H1 (cell line): ENCODE measurements at regions not wholly inside any gene's neighbourhood (a gene's known extent, or its start where the extent isn't known, plus 50 kb on each side); places are given as distances from the start of the nearest gene placed in this dataset.

ENCODE experiments used
- CTCF ChIA-PET: fragments of 300-600 bp; sonication (Branson Sonifier 250); formaldehyde crosslinking; loops from one replicate; lab custom pipeline; 2021; ENCODE audit not compliant: partially characterized antibody; lab: Charles Lee
- POLR2A ChIA-PET: fragments of 300-600 bp; sonication (Branson Sonifier 250); formaldehyde crosslinking; loops from one replicate; lab custom pipeline; 2021; ENCODE audit warnings: inconsistent platforms; ENCODE audit not compliant: partially characterized antibody; lab: Charles Lee
- DNase-seq, 2 experiments: peaks; one replicate each; pipeline versions ENCODE4 v3.0.0 to v3.0.0-alpha.2; 2010 to 2022; ENCODE audit warnings: low spot score in 2 of 2, low read depth in 1 of 2, mixed read lengths in 1 of 2
- FAIRE-seq: peaks from 2 replicates; lab custom pipeline; 2011; peaks lifted over from hg19 to GRCh38; lab: Jason Lieb, UNC
- H2AFZ ChIP-seq: 2 replicates; pipeline ENCODE4 v1.8.1; 2012; ENCODE audit warnings: low read length, inconsistent platforms
- H2AK5ac ChIP-seq: 2 replicates; pipeline ENCODE4 v1.6.1; 2013; ENCODE audit warnings: low read depth, low read length
- H2BK120ac ChIP-seq: replicated peaks from 2 replicates; pipeline ENCODE3; 2013; ENCODE audit warnings: low read depth, low read length, inconsistent platforms
- H2BK12ac ChIP-seq: 2 replicates; pipeline ENCODE4 v1.6.1; 2013; ENCODE audit warnings: low read depth, low read length
- H2BK15ac ChIP-seq: 2 replicates; pipeline ENCODE4 v1.6.1; 2013; ENCODE audit warnings: low read length
- H2BK20ac ChIP-seq: 2 replicates; pipeline ENCODE4 v1.6.1; 2013; ENCODE audit warnings: low read length
- H2BK5ac ChIP-seq: 2 replicates; pipeline ENCODE4 v1.6.1; 2013; ENCODE audit warnings: low read depth, low read length
- H3K14ac ChIP-seq: 2 replicates; pipeline ENCODE4 v1.6.1; 2013; ENCODE audit warnings: inconsistent platforms; ENCODE audit not compliant: insufficient read length
- H3K18ac ChIP-seq: 2 replicates; pipeline ENCODE4 v1.6.1; 2013; ENCODE audit warnings: low read length; ENCODE audit errors: extremely low read depth
- H3K23ac ChIP-seq: 2 replicates; pipeline ENCODE4 v1.6.1; 2013; ENCODE audit warnings: inconsistent platforms; ENCODE audit not compliant: insufficient read length
- H3K23me2 ChIP-seq: 2 replicates; pipeline ENCODE4 v1.6.1; 2013; ENCODE audit warnings: low read depth, low read length
- H3K27ac ChIP-seq: 2 replicates; pipeline ENCODE4 v1.6.1; 2011; ENCODE audit warnings: low read depth, low read length, inconsistent platforms
- H3K27me3 ChIP-seq, 4 experiments: replicated peaks in 1 of 4; 1 replicate in 1 of 4; 2 replicates in 3 of 4; pipeline versions ENCODE4 v1.6.1 to v1.8.1; 2011 to 2013; ENCODE audit warnings: low read length in 3 of 4, mild to moderate bottlenecking in 3 of 4, inconsistent platforms in 2 of 4, mixed read lengths in 2 of 4, moderate library complexity in 1 of 4; ENCODE audit not compliant: control insufficient read depth in 3 of 4, insufficient read depth in 3 of 4; ENCODE audit errors: extremely low read depth in 1 of 4
- H3K36me3 ChIP-seq, 4 experiments: 2 replicates each; pipeline versions ENCODE4 v1.6.1 to v1.8.1; 2011 to 2013; ENCODE audit warnings: mild to moderate bottlenecking in 4 of 4, low read length in 3 of 4, moderate library complexity in 2 of 4, control low read depth in 1 of 4, inconsistent platforms in 1 of 4; ENCODE audit not compliant: insufficient read depth in 4 of 4, control insufficient read depth in 2 of 4
- H3K4ac ChIP-seq: replicated peaks from 2 replicates; pipeline ENCODE3; 2013; ENCODE audit warnings: low read length, low read depth, mixed read lengths, inconsistent platforms; ENCODE audit not compliant: insufficient read length
- H3K4me1 ChIP-seq, 4 experiments: replicated peaks in 1 of 4; 1 replicate in 1 of 4; 2 replicates in 3 of 4; pipeline versions ENCODE4 v1.6.1 to v1.8.1; 2011 to 2013; ENCODE audit warnings: low read length in 3 of 4, inconsistent platforms in 2 of 4, mixed read lengths in 1 of 4; ENCODE audit not compliant: insufficient read depth in 4 of 4, control insufficient read depth in 3 of 4
- H3K4me2 ChIP-seq, 2 experiments: 2 replicates each; pipeline versions ENCODE4 v1.6.1 to v1.8.1; 2011 to 2013; ENCODE audit warnings: low read depth in 2 of 2, low read length in 2 of 2, control low read depth in 1 of 2, inconsistent platforms in 1 of 2, mild to moderate bottlenecking in 1 of 2; ENCODE audit not compliant: insufficient read depth in 1 of 2
- H3K4me3 ChIP-seq, 4 experiments: fragments of 200-600, 300-600 bp in 1 of 4; sonication (generic), shearing (Covaris generic), sonication (Bioruptor Twin) in 1 of 4; 2 replicates each; pipeline versions ENCODE4 v1.5.1 to v1.8.1; 2011 to 2016; ENCODE audit warnings: low read length in 4 of 4, low read depth in 3 of 4, control low read depth in 2 of 4, inconsistent platforms in 2 of 4, mild to moderate bottlenecking in 2 of 4, mixed read lengths in 1 of 4, moderate library complexity in 1 of 4; ENCODE audit not compliant: insufficient read depth in 2 of 4; ENCODE audit errors: extremely low read depth in 1 of 4
- H3K56ac ChIP-seq: replicated peaks from 2 replicates; pipeline ENCODE3; 2013; ENCODE audit warnings: low read depth, mild to moderate bottlenecking, mixed read lengths, low read length, inconsistent platforms; ENCODE audit not compliant: insufficient read length
- H3K79me1 ChIP-seq: 2 replicates; pipeline ENCODE4 v1.6.1; 2013; ENCODE audit warnings: low read depth, low read length, control low read depth
- H3K79me2 ChIP-seq, 2 experiments: 2 replicates each; pipeline versions ENCODE4 v1.6.1 to v1.8.1; 2012 to 2013; ENCODE audit warnings: low read length in 2 of 2, mild to moderate bottlenecking in 2 of 2, inconsistent platforms in 1 of 2; ENCODE audit not compliant: insufficient read depth in 2 of 2, control insufficient read depth in 1 of 2
- H3K9ac ChIP-seq, 4 experiments: replicated peaks in 1 of 4; 1 replicate in 1 of 4; 2 replicates in 3 of 4; pipeline versions ENCODE4 v1.6.1 to v1.8.1; 2011 to 2013; ENCODE audit warnings: low read depth in 3 of 4, low read length in 3 of 4, control low read depth in 2 of 4, mild to moderate bottlenecking in 2 of 4, moderate library complexity in 2 of 4, inconsistent platforms in 1 of 4; ENCODE audit errors: extremely low read depth in 1 of 4
- H3K9me3 ChIP-seq, 2 experiments: 2 replicates each; pipeline versions ENCODE4 v1.6.1 to v1.8.1; 2012 to 2013; ENCODE audit warnings: mild to moderate bottlenecking in 2 of 2, moderate library complexity in 2 of 2, control low read depth in 1 of 2, inconsistent platforms in 1 of 2, low read depth in 1 of 2, low read length in 1 of 2, mixed read lengths in 1 of 2; ENCODE audit not compliant: insufficient read depth in 2 of 2
- H4K20me1 ChIP-seq, 2 experiments: replicated peaks in 1 of 2; 2 replicates each; pipeline versions ENCODE3 to v1.8.1; 2011 to 2013; ENCODE audit warnings: inconsistent platforms in 2 of 2, low read length in 2 of 2, mild to moderate bottlenecking in 1 of 2; ENCODE audit not compliant: insufficient read depth in 2 of 2, control insufficient read depth in 1 of 2
- H4K5ac ChIP-seq: 2 replicates; pipeline ENCODE4 v1.6.1; 2013; ENCODE audit warnings: low read length, low read depth, mixed read lengths, inconsistent platforms; ENCODE audit not compliant: insufficient read length
- H4K8ac ChIP-seq: 2 replicates; pipeline ENCODE4 v1.8.0; 2013; ENCODE audit warnings: mild to moderate bottlenecking, moderate library complexity, low read length, inconsistent platforms; ENCODE audit not compliant: insufficient read depth; ENCODE audit errors: extremely low read depth
- H4K91ac ChIP-seq: replicated peaks from 2 replicates; pipeline ENCODE3; 2013; ENCODE audit warnings: low read length, mixed read lengths, inconsistent platforms; ENCODE audit not compliant: insufficient read length
- BRCA1 ChIP-seq: IDR thresholded peaks from 2 replicates; pipeline ENCODE4 v1.6.1; 2012; ENCODE audit warnings: low read depth, low read length, improper control_type of control experiment
- GABPA ChIP-seq: IDR thresholded peaks from 2 replicates; pipeline ENCODE4 v1.6.1; 2011; ENCODE audit warnings: mild to moderate bottlenecking, low read length, moderate library complexity, borderline replicate concordance; ENCODE audit not compliant: insufficient read depth
- HDAC6 ChIP-seq: IDR thresholded peaks from one replicate; pipeline ENCODE4 v1.7.1; 2012; ENCODE audit warnings: low read depth, mild to moderate bottlenecking, inconsistent platforms, low read length, moderate library complexity
- KDM5A ChIP-seq: fragments of 200-600 bp; IDR thresholded peaks from 2 replicates; pipeline ENCODE4 v1.7.1; 2012; ENCODE audit warnings: mild to moderate bottlenecking, low read length, inconsistent platforms, mixed read lengths
- SIN3A ChIP-seq, 2 experiments: IDR thresholded peaks in 1 of 2; conservative IDR thresholded peaks in 1 of 2; 2 replicates each; pipeline ENCODE4 v1.6.1; 2011 to 2012; ENCODE audit warnings: low read length in 2 of 2, improper control_type of control experiment in 1 of 2, low read depth in 1 of 2, mild to moderate bottlenecking in 1 of 2
- SIRT6 ChIP-seq: IDR thresholded peaks from one replicate; pipeline ENCODE4 v1.7.1; 2012; ENCODE audit warnings: low read length, inconsistent platforms
- SUZ12 ChIP-seq: fragments of 200-600 bp; sonication (generic); IDR thresholded peaks from 2 replicates; pipeline ENCODE4 v1.6.1; 2012; ENCODE audit warnings: mild to moderate bottlenecking, inconsistent platforms, low read length, moderate library complexity, mixed read lengths
- TAF1 ChIP-seq: IDR thresholded peaks from 2 replicates; pipeline ENCODE4 v1.6.1; 2011; ENCODE audit warnings: mild to moderate bottlenecking, low read depth, low read length
- TF ChIP-seq, protein P1 (sequence below): IDR thresholded peaks from 2 replicates; pipeline ENCODE4 v1.6.1; 2012; ENCODE audit warnings: low read length, inconsistent platforms

DNA sequence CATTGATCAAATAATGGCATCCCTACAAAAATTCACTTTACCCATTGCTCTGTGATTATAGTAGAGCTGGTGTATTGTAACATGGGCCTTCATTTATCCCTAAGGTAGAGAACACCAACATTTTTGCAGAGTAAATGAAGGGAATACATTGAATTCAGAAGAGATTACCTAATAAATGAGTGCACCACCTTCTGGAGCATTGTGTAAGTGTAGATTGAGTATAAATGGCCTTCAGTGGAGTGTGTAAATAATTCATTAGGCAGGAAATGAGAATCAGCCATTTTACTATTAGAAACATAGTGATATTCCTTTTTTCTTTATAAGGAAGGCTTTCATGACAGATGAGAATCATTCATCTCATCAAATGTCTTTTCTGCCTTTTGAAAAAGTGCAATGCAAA is 155.8 kb downstream of the FAM47B start:
- Histone ChIP-seq H3K23me2 (no peaks in the 10 kb centered on the region), H3K27ac (no peak overlapping the region), H3K79me1 (no peaks in the 10 kb centered on the region), H4K20me1 (peaks cover 0 to 1% of the 10 kb centered on the region in 2 experiments), H3K18ac (no peak overlapping the region), H2BK12ac (no peak overlapping the region), H3K79me2 (no peaks in the 10 kb centered on the region), H3K9ac (no peak overlapping the region), H3K4me1 (no peaks in the 10 kb centered on the region), H3K14ac (no peak overlapping the region), H4K91ac (no peak overlapping the region), H3K23ac (no peak overlapping the region), H3K36me3 (no peaks in the 10 kb centered on the region), H2AFZ (no peak overlapping the region), H2AK5ac (no peak overlapping the region), H2BK5ac (no peak overlapping the region), H3K27me3 (no peaks in the 10 kb centered on the region), H3K4me2 (no peak overlapping the region), H3K56ac (no peak overlapping the region), H3K4me3 (no peak overlapping the region), H3K4ac (no peak overlapping the region), H2BK15ac (no peak overlapping the region), H2BK120ac (no peak overlapping the region), H4K8ac (no peak overlapping the region), H2BK20ac (no peak overlapping the region), H3K9me3 (no peaks in the 10 kb centered on the region), H4K5ac (no peak overlapping the region)
- ChIA-PET CTCF (interaction anchor here (1.0 kb wide), 1 partner anchor 179 kb away, joined by 3 read pairs; no protein-coding TSS in a partner anchor), POLR2A (no interaction called here)
- DNase-seq (no peak), FAIRE-seq (no peak)
- no peak for TF ChIP-seq GABPA
- no peak for TF ChIP-seq SUZ12
- TF ChIP-seq KDM5A = no peak
- TF ChIP-seq TAF1 = no peak
- TF ChIP-seq SIN3A (conservative IDR thresholded peaks at IDR 0.05 in 1 of 2, IDR thresholded peaks at IDR 0.05 in 1 of 2; ENCODE audit: low read depth in 1 of 2, low read length in 2 of 2) = no peak
- no peak for TF ChIP-seq SIRT6
- TF ChIP-seq, protein P1, sequence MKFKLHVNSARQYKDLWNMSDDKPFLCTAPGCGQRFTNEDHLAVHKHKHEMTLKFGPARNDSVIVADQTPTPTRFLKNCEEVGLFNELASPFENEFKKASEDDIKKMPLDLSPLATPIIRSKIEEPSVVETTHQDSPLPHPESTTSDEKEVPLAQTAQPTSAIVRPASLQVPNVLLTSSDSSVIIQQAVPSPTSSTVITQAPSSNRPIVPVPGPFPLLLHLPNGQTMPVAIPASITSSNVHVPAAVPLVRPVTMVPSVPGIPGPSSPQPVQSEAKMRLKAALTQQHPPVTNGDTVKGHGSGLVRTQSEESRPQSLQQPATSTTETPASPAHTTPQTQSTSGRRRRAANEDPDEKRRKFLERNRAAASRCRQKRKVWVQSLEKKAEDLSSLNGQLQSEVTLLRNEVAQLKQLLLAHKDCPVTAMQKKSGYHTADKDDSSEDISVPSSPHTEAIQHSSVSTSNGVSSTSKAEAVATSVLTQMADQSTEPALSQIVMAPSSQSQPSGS = no peak
- TF ChIP-seq HDAC6 = no peak
- TF ChIP-seq BRCA1 = no peak
